Vagina (tissue), 2 donors: ENCODE measurements at regions not wholly inside any gene's neighbourhood (a gene's known extent, or its start where the extent isn't known, plus 50 kb on each side); places are given as distances from the start of the nearest gene placed in this dataset.

Experiments
- DNase-seq, 2 donors: peaks; one replicate each; pipeline ENCODE4 v3.0.0-alpha.2; 2017; ENCODE audit errors: extremely low spot score in 2 of 2
- H3K27ac ChIP-seq: fragments of 200-600 bp; sonication (generic); one replicate; pipeline ENCODE4 v1.5.1; 2019
- H3K27me3 ChIP-seq: fragments of 200-600 bp; sonication (generic); one replicate; pipeline ENCODE4 v1.5.1; 2019
- H3K36me3 ChIP-seq, 2 donors: fragments of 200-600 bp; sonication (generic); one replicate each; pipeline ENCODE4 v1.5.1; 2017 to 2019
- H3K4me1 ChIP-seq: fragments of 200-600 bp; sonication (generic); one replicate; pipeline ENCODE4 v1.5.1; 2019
- H3K4me3 ChIP-seq, 2 donors: fragments of 200-600 bp; sonication (generic); 1 replicate in 1 of 2; 2 replicates in 1 of 2; pipeline ENCODE4 v1.5.1; 2016 to 2019
- H3K9me3 ChIP-seq: fragments of 200-600 bp; sonication (generic); one replicate; pipeline ENCODE4 v1.5.1; 2019
- CTCF ChIP-seq, 3 experiments: fragments of 450-650 bp in 2 of 3; fragments of 200-600 bp in 1 of 3; sonication (generic) in 1 of 3; IDR thresholded peaks; one replicate each; pipeline ENCODE4 v1.5.1; 2017 to 2019; ENCODE audit warnings: antibody characterized with exemption in 3 of 3, mild to moderate bottlenecking in 2 of 3, moderate library complexity in 2 of 3
- POLR2A ChIP-seq, 2 donors: fragments of 450-650 bp; IDR thresholded peaks; one replicate each; pipeline ENCODE4 v1.6.1; 2017; ENCODE audit warnings: antibody characterized with exemption in 2 of 2, mild to moderate bottlenecking in 2 of 2, moderate library complexity in 2 of 2
- POLR2AphosphoS5 ChIP-seq, 2 donors: sonication (generic); formaldehyde crosslinking; IDR thresholded peaks; one replicate each; pipeline ENCODE4 v1.9.0; 2017; ENCODE audit warnings: antibody characterized with exemption in 2 of 2, mild to moderate bottlenecking in 2 of 2, low read depth in 1 of 2; ENCODE audit not compliant: insufficient read depth in 1 of 2
- intact Hi-C: fragments of 100-400 bp; cut with DNase I; formaldehyde crosslinking; loops from one replicate; pipeline ENCODE4 v1.15.1; 2023

GRCh38 chr3:191148131-191148530 lies 50.9 kb upstream of the OSTN start:
- no peaks in the 10 kb centered on the region for H3K4me1 ChIP-seq
- H3K27me3 ChIP-seq = no peaks in the 10 kb centered on the region
- no peaks in the 10 kb centered on the region for H3K36me3 ChIP-seq
- H3K27ac ChIP-seq = no peak overlapping the region
- intact Hi-C loops = no loop called here
- no peak overlapping the region for H3K4me3 ChIP-seq
- no peak for TF ChIP-seq POLR2AphosphoS5 (IDR thresholded peaks at IDR 0.05; ENCODE audit: insufficient read depth in 1 of 2, low read depth in 1 of 2)
- TF ChIP-seq CTCF (IDR thresholded peaks at IDR 0.05) = no peak
- TF ChIP-seq POLR2A (IDR thresholded peaks at IDR 0.05) = no peak
- no peaks in the 10 kb centered on the region for H3K9me3 ChIP-seq
- no peak for DNase-seq

- H3K4me3 ChIP-seq = no peak overlapping the region
- no peak for DNase-seq
- TF ChIP-seq CTCF (IDR thresholded peaks at IDR 0.05) (no peak), POLR2AphosphoS5 (IDR thresholded peaks at IDR 0.05; ENCODE audit: insufficient read depth in 1 of 2, low read depth in 1 of 2) (no peak), POLR2A (IDR thresholded peaks at IDR 0.05) (no peak)
- intact Hi-C loops = no loop called here
- no peaks in the 10 kb centered on the region for H3K4me1 ChIP-seq
- no peaks in the 10 kb centered on the region for H3K27me3 ChIP-seq
- no peaks in the 10 kb centered on the region for H3K36me3 ChIP-seq
- H3K27ac ChIP-seq = no peak overlapping the region
- no peaks in the 10 kb centered on the region for H3K9me3 ChIP-seq
Observed at GRCh38 chr3:191143224-191143623, 55.8 kb upstream of the OSTN start.

- H3K36me3 ChIP-seq = no peaks in the 10 kb centered on the region
- no peaks in the 10 kb centered on the region for H3K27me3 ChIP-seq
- no peak overlapping the region for H3K27ac ChIP-seq
- H3K4me3 ChIP-seq = no peak overlapping the region
- no peak for TF ChIP-seq CTCF (IDR thresholded peaks at IDR 0.05)
- TF ChIP-seq POLR2A (IDR thresholded peaks at IDR 0.05) = no peak
- intact Hi-C loops = no loop called here
- no peaks in the 10 kb centered on the region for H3K9me3 ChIP-seq
- no peak for DNase-seq
- H3K4me1 ChIP-seq = no peaks in the 10 kb centered on the region
Observed at GRCh38 chr3:191141728-191142127, 57.3 kb upstream of the OSTN start.

- no peaks in the 10 kb centered on the region for H3K27me3 ChIP-seq
- no peaks in the 10 kb centered on the region for H3K4me1 ChIP-seq
- DNase-seq = no peak
- H3K36me3 ChIP-seq = no peaks in the 10 kb centered on the region
- intact Hi-C loops = no loop called here
- H3K4me3 ChIP-seq = no peak overlapping the region
- no peak for TF ChIP-seq POLR2AphosphoS5 (IDR thresholded peaks at IDR 0.05; ENCODE audit: insufficient read depth in 1 of 2, low read depth in 1 of 2)
- no peak for TF ChIP-seq CTCF (IDR thresholded peaks at IDR 0.05)
- no peak for TF ChIP-seq POLR2A (IDR thresholded peaks at IDR 0.05)
- no peaks in the 10 kb centered on the region for H3K9me3 ChIP-seq
- no peak overlapping the region for H3K27ac ChIP-seq
Observed at GRCh38 chr3:191139736-191140135, 59.3 kb upstream of the OSTN start.

GRCh38 chr3:191138937-191139336 lies 60.1 kb upstream of the OSTN start:
- H3K27ac ChIP-seq = no peak overlapping the region

More at GRCh38 chr3:191138937-191139336, 60.1 kb upstream of the OSTN start:
- Histone ChIP-seq H3K27me3 (no peaks in the 10 kb centered on the region), H3K36me3 (no peaks in the 10 kb centered on the region), H3K9me3 (no peaks in the 10 kb centered on the region), H3K4me3 (no peak overlapping the region), H3K4me1 (no peaks in the 10 kb centered on the region)
- TF ChIP-seq CTCF (IDR thresholded peaks at IDR 0.05) = no peak
- no peak for TF ChIP-seq POLR2AphosphoS5 (IDR thresholded peaks at IDR 0.05; ENCODE audit: insufficient read depth in 1 of 2, low read depth in 1 of 2)
- TF ChIP-seq POLR2A (IDR thresholded peaks at IDR 0.05) = no peak
- no peak for DNase-seq
- intact Hi-C loops = no loop called here
